H1 (cell line): ENCODE measurements at regions not wholly inside any gene's neighbourhood (a gene's known extent, or its start where the extent isn't known, plus 50 kb on each side); places are given as distances from the start of the nearest gene placed in this dataset.

Experiments
- CTCF ChIA-PET: fragments of 300-600 bp; sonication (Branson Sonifier 250); formaldehyde crosslinking; loops from one replicate; lab custom pipeline; 2021; ENCODE audit not compliant: partially characterized antibody; lab: Charles Lee
- POLR2A ChIA-PET: fragments of 300-600 bp; sonication (Branson Sonifier 250); formaldehyde crosslinking; loops from one replicate; lab custom pipeline; 2021; ENCODE audit warnings: inconsistent platforms; ENCODE audit not compliant: partially characterized antibody; lab: Charles Lee
- DNase-seq, 2 experiments: peaks; one replicate each; pipeline versions ENCODE4 v3.0.0 to v3.0.0-alpha.2; 2010 to 2022; ENCODE audit warnings: low spot score in 2 of 2, low read depth in 1 of 2, mixed read lengths in 1 of 2
- FAIRE-seq: peaks from 2 replicates; lab custom pipeline; 2011; peaks lifted over from hg19 to GRCh38; lab: Jason Lieb, UNC
- H2AFZ ChIP-seq: 2 replicates; pipeline ENCODE4 v1.8.1; 2012; ENCODE audit warnings: low read length, inconsistent platforms
- H2AK5ac ChIP-seq: 2 replicates; pipeline ENCODE4 v1.6.1; 2013; ENCODE audit warnings: low read depth, low read length
- H2BK120ac ChIP-seq: replicated peaks from 2 replicates; pipeline ENCODE3; 2013; ENCODE audit warnings: low read depth, low read length, inconsistent platforms
- H2BK12ac ChIP-seq: 2 replicates; pipeline ENCODE4 v1.6.1; 2013; ENCODE audit warnings: low read depth, low read length
- H2BK15ac ChIP-seq: 2 replicates; pipeline ENCODE4 v1.6.1; 2013; ENCODE audit warnings: low read length
- H2BK20ac ChIP-seq: 2 replicates; pipeline ENCODE4 v1.6.1; 2013; ENCODE audit warnings: low read length
- H2BK5ac ChIP-seq: 2 replicates; pipeline ENCODE4 v1.6.1; 2013; ENCODE audit warnings: low read depth, low read length
- H3K14ac ChIP-seq: 2 replicates; pipeline ENCODE4 v1.6.1; 2013; ENCODE audit warnings: inconsistent platforms; ENCODE audit not compliant: insufficient read length
- H3K18ac ChIP-seq: 2 replicates; pipeline ENCODE4 v1.6.1; 2013; ENCODE audit warnings: low read length; ENCODE audit errors: extremely low read depth
- H3K23ac ChIP-seq: 2 replicates; pipeline ENCODE4 v1.6.1; 2013; ENCODE audit warnings: inconsistent platforms; ENCODE audit not compliant: insufficient read length
- H3K23me2 ChIP-seq: 2 replicates; pipeline ENCODE4 v1.6.1; 2013; ENCODE audit warnings: low read depth, low read length
- H3K27ac ChIP-seq: 2 replicates; pipeline ENCODE4 v1.6.1; 2011; ENCODE audit warnings: low read depth, low read length, inconsistent platforms
- H3K27me3 ChIP-seq, 4 experiments: replicated peaks in 1 of 4; 1 replicate in 1 of 4; 2 replicates in 3 of 4; pipeline versions ENCODE4 v1.6.1 to v1.8.1; 2011 to 2013; ENCODE audit warnings: low read length in 3 of 4, mild to moderate bottlenecking in 3 of 4, inconsistent platforms in 2 of 4, mixed read lengths in 2 of 4, moderate library complexity in 1 of 4; ENCODE audit not compliant: control insufficient read depth in 3 of 4, insufficient read depth in 3 of 4; ENCODE audit errors: extremely low read depth in 1 of 4
- H3K36me3 ChIP-seq, 4 experiments: 2 replicates each; pipeline versions ENCODE4 v1.6.1 to v1.8.1; 2011 to 2013; ENCODE audit warnings: mild to moderate bottlenecking in 4 of 4, low read length in 3 of 4, moderate library complexity in 2 of 4, control low read depth in 1 of 4, inconsistent platforms in 1 of 4; ENCODE audit not compliant: insufficient read depth in 4 of 4, control insufficient read depth in 2 of 4
- H3K4ac ChIP-seq: replicated peaks from 2 replicates; pipeline ENCODE3; 2013; ENCODE audit warnings: low read length, low read depth, mixed read lengths, inconsistent platforms; ENCODE audit not compliant: insufficient read length
- H3K4me1 ChIP-seq, 4 experiments: replicated peaks in 1 of 4; 1 replicate in 1 of 4; 2 replicates in 3 of 4; pipeline versions ENCODE4 v1.6.1 to v1.8.1; 2011 to 2013; ENCODE audit warnings: low read length in 3 of 4, inconsistent platforms in 2 of 4, mixed read lengths in 1 of 4; ENCODE audit not compliant: insufficient read depth in 4 of 4, control insufficient read depth in 3 of 4
- H3K4me2 ChIP-seq, 2 experiments: 2 replicates each; pipeline versions ENCODE4 v1.6.1 to v1.8.1; 2011 to 2013; ENCODE audit warnings: low read depth in 2 of 2, low read length in 2 of 2, control low read depth in 1 of 2, inconsistent platforms in 1 of 2, mild to moderate bottlenecking in 1 of 2; ENCODE audit not compliant: insufficient read depth in 1 of 2
- H3K4me3 ChIP-seq, 4 experiments: fragments of 200-600, 300-600 bp in 1 of 4; sonication (generic), shearing (Covaris generic), sonication (Bioruptor Twin) in 1 of 4; 2 replicates each; pipeline versions ENCODE4 v1.5.1 to v1.8.1; 2011 to 2016; ENCODE audit warnings: low read length in 4 of 4, low read depth in 3 of 4, control low read depth in 2 of 4, inconsistent platforms in 2 of 4, mild to moderate bottlenecking in 2 of 4, mixed read lengths in 1 of 4, moderate library complexity in 1 of 4; ENCODE audit not compliant: insufficient read depth in 2 of 4; ENCODE audit errors: extremely low read depth in 1 of 4
- H3K56ac ChIP-seq: replicated peaks from 2 replicates; pipeline ENCODE3; 2013; ENCODE audit warnings: low read depth, mild to moderate bottlenecking, mixed read lengths, low read length, inconsistent platforms; ENCODE audit not compliant: insufficient read length
- H3K79me1 ChIP-seq: 2 replicates; pipeline ENCODE4 v1.6.1; 2013; ENCODE audit warnings: low read depth, low read length, control low read depth
- H3K79me2 ChIP-seq, 2 experiments: 2 replicates each; pipeline versions ENCODE4 v1.6.1 to v1.8.1; 2012 to 2013; ENCODE audit warnings: low read length in 2 of 2, mild to moderate bottlenecking in 2 of 2, inconsistent platforms in 1 of 2; ENCODE audit not compliant: insufficient read depth in 2 of 2, control insufficient read depth in 1 of 2
- H3K9ac ChIP-seq, 4 experiments: replicated peaks in 1 of 4; 1 replicate in 1 of 4; 2 replicates in 3 of 4; pipeline versions ENCODE4 v1.6.1 to v1.8.1; 2011 to 2013; ENCODE audit warnings: low read depth in 3 of 4, low read length in 3 of 4, control low read depth in 2 of 4, mild to moderate bottlenecking in 2 of 4, moderate library complexity in 2 of 4, inconsistent platforms in 1 of 4; ENCODE audit errors: extremely low read depth in 1 of 4
- H3K9me3 ChIP-seq, 2 experiments: 2 replicates each; pipeline versions ENCODE4 v1.6.1 to v1.8.1; 2012 to 2013; ENCODE audit warnings: mild to moderate bottlenecking in 2 of 2, moderate library complexity in 2 of 2, control low read depth in 1 of 2, inconsistent platforms in 1 of 2, low read depth in 1 of 2, low read length in 1 of 2, mixed read lengths in 1 of 2; ENCODE audit not compliant: insufficient read depth in 2 of 2
- H4K20me1 ChIP-seq, 2 experiments: replicated peaks in 1 of 2; 2 replicates each; pipeline versions ENCODE3 to v1.8.1; 2011 to 2013; ENCODE audit warnings: inconsistent platforms in 2 of 2, low read length in 2 of 2, mild to moderate bottlenecking in 1 of 2; ENCODE audit not compliant: insufficient read depth in 2 of 2, control insufficient read depth in 1 of 2
- H4K5ac ChIP-seq: 2 replicates; pipeline ENCODE4 v1.6.1; 2013; ENCODE audit warnings: low read length, low read depth, mixed read lengths, inconsistent platforms; ENCODE audit not compliant: insufficient read length
- H4K8ac ChIP-seq: 2 replicates; pipeline ENCODE4 v1.8.0; 2013; ENCODE audit warnings: mild to moderate bottlenecking, moderate library complexity, low read length, inconsistent platforms; ENCODE audit not compliant: insufficient read depth; ENCODE audit errors: extremely low read depth
- H4K91ac ChIP-seq: replicated peaks from 2 replicates; pipeline ENCODE3; 2013; ENCODE audit warnings: low read length, mixed read lengths, inconsistent platforms; ENCODE audit not compliant: insufficient read length
- BRCA1 ChIP-seq: IDR thresholded peaks from 2 replicates; pipeline ENCODE4 v1.6.1; 2012; ENCODE audit warnings: low read depth, low read length, improper control_type of control experiment
- CBX5 ChIP-seq: fragments of 300-800, 300-1000 bp; sonication (generic); IDR thresholded peaks from 2 replicates; pipeline ENCODE4 v1.7.1; 2016; ENCODE audit warnings: antibody characterized with exemption, low read length, low read depth
- CEBPB ChIP-seq: IDR thresholded peaks from 2 replicates; pipeline ENCODE4 v1.6.1; 2012; ENCODE audit warnings: low read depth, low read length
- CHD2 ChIP-seq: IDR thresholded peaks from 2 replicates; pipeline ENCODE4 v1.6.1; 2012; ENCODE audit warnings: low read length, improper control_type of control experiment
- CTBP2 ChIP-seq: IDR thresholded peaks from 2 replicates; pipeline ENCODE4 v1.7.0; 2011; ENCODE audit warnings: borderline replicate concordance, mild to moderate bottlenecking, moderate library complexity, mixed read lengths, low read length; ENCODE audit not compliant: insufficient read depth, insufficient read length
- HDAC2 ChIP-seq, 2 experiments: fragments of 300-600 bp in 1 of 2; sonication (generic) in 1 of 2; IDR thresholded peaks; 2 replicates each; pipeline ENCODE4 v1.6.1; 2011 to 2012; ENCODE audit warnings: low read depth in 2 of 2, low read length in 2 of 2, mild to moderate bottlenecking in 2 of 2, moderate library complexity in 2 of 2, borderline replicate concordance in 1 of 2, inconsistent platforms in 1 of 2
- RFX5 ChIP-seq: IDR thresholded peaks from 2 replicates; pipeline ENCODE4 v1.6.1; 2011; ENCODE audit warnings: low read depth, low read length, improper control_type of control experiment, borderline replicate concordance
- SAP30 ChIP-seq: fragments of 300-600 bp; sonication (generic); IDR thresholded peaks from 2 replicates; pipeline ENCODE4 v1.7.1; 2012; ENCODE audit warnings: low read length, moderate library complexity, mild to moderate bottlenecking, inconsistent platforms; ENCODE audit not compliant: insufficient read depth, insufficient replicate concordance
- SIRT6 ChIP-seq: IDR thresholded peaks from one replicate; pipeline ENCODE4 v1.7.1; 2012; ENCODE audit warnings: low read length, inconsistent platforms
- TAF7 ChIP-seq: optimal IDR thresholded peaks from 2 replicates; pipeline ENCODE3; 2011; ENCODE audit warnings: low read depth, mild to moderate bottlenecking, inconsistent platforms, low read length, moderate library complexity, borderline replicate concordance
- WGBS, 2 experiments: shearing (Covaris generic) in 1 of 2; methylation state at CpG; one replicate each; pipeline versions ENCODE4 v1.1.6 to v1.1.7; 2013 to 2015; ENCODE audit warnings: low lambda C conversion rate in 2 of 2, mixed read lengths in 2 of 2, inconsistent platforms in 1 of 2, low coverage in 1 of 2, missing lambda C conversion rate in 1 of 2; ENCODE audit not compliant: insufficient replicate concordance in 2 of 2, insufficient coverage in 1 of 2, insufficient read length in 1 of 2; ENCODE audit errors: extremely low coverage in 1 of 2, missing lambda C conversion rate in 1 of 2; 5-methylcytosine and 5-hydroxymethylcytosine counted together
- TF ChIP-seq, protein P1 (sequence below): IDR thresholded peaks from 2 replicates; pipeline ENCODE4 v1.6.1; 2011; ENCODE audit warnings: low read depth, mild to moderate bottlenecking, low read length; ENCODE audit not compliant: insufficient read depth

DNA sequence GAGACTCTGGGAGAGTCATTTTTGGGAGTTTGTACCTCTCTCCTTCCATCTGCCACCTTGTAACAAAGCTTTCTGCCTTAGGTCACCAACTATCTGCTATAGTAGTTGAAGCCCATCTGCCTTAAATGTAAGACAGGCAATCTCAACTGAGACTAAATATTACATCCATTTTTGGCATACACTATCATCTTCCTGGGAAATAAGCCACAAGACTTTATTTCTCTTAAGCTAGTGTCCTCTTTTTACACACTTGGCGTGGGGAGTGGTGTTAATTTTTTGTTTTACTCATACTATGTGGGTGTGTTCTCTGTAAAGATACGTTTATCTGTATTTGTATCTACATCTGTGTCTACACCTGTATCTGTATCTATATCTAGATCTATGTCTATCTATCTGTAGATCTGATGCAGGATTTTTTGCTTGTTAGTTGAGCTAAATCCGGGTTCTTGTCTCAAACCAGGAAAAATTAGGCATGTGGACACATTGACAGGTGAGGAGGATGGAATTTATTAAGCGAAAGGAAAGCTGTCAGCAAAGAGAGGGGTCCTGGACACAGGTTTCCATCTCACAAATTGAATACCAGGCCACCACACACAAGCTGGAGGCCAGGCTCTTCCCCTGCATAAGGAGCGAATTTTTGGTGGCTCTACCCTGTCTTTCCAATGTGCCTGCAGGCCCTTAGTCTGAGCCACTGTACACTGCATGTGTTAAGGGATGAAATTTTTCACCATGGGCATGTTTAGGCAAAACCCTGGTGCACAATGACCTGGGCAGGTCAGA is 64.8 kb upstream of the RND3 start:
- no peaks in the 10 kb centered on the region for H3K27me3 ChIP-seq
- H3K9me3 ChIP-seq: no peaks in the 10 kb centered on the region
- H3K18ac ChIP-seq: no peak overlapping the region
- no peaks in the 10 kb centered on the region for H3K79me1 ChIP-seq
- H3K4me3 ChIP-seq: no peak overlapping the region
- H3K79me2 ChIP-seq: no peaks in the 10 kb centered on the region
- no peak overlapping the region for H3K9ac ChIP-seq
- no peak overlapping the region for H4K8ac ChIP-seq
- H2BK5ac ChIP-seq: no peak overlapping the region
- H3K4ac ChIP-seq: no peak overlapping the region
- ChIA-PET POLR2A (no interaction called here), CTCF (no interaction called here)
- H3K4me1 ChIP-seq: peaks cover 0 to 5% (median 0%) of the 10 kb centered on the region in 4 experiments; a peak in 3 of 7 replicates
- H2BK15ac ChIP-seq: no peak overlapping the region
- 89% methylated on average over 5 of the region's 5 CpGs; no CpG with 5 or more reads in 1 of the 2 experiments for WGBS, 2 experiments
- H3K56ac ChIP-seq: no peak overlapping the region
- H3K27ac ChIP-seq: no peak overlapping the region
- no peaks in the 10 kb centered on the region for H3K36me3 ChIP-seq
- no peak overlapping the region for H2AFZ ChIP-seq
- no peak overlapping the region for H2BK120ac ChIP-seq
- no peak overlapping the region for H2AK5ac ChIP-seq
- no peak for DNase-seq
- H3K23me2 ChIP-seq: no peaks in the 10 kb centered on the region
- no peak overlapping the region for H3K4me2 ChIP-seq
- H4K91ac ChIP-seq: no peak overlapping the region
- H4K5ac ChIP-seq: no peak overlapping the region
- H2BK20ac ChIP-seq: no peak overlapping the region
- no peak for FAIRE-seq
- H3K14ac ChIP-seq: no peak overlapping the region
- H3K23ac ChIP-seq: no peak overlapping the region
- no peaks in the 10 kb centered on the region for H4K20me1 ChIP-seq
- no peak overlapping the region for H2BK12ac ChIP-seq
- TF ChIP-seq TAF7 (no peak), CTBP2 (no peak), BRCA1 (no peak), RFX5 (no peak), CEBPB (no peak), HDAC2 (IDR thresholded peaks at IDR 0.05; ENCODE audit: borderline replicate concordance in 1 of 2, low read depth in 2 of 2, low read length in 2 of 2) (no peak), SIRT6 (no peak), CBX5 (no peak), SAP30 (no peak), CHD2 (no peak)
- TF ChIP-seq, protein P1, sequence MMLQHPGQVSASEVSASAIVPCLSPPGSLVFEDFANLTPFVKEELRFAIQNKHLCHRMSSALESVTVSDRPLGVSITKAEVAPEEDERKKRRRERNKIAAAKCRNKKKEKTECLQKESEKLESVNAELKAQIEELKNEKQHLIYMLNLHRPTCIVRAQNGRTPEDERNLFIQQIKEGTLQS: no peak
